Ascending aorta (tissue), 2 donors: ENCODE measurements at regions not wholly inside any gene's neighbourhood (a gene's known extent, or its start where the extent isn't known, plus 50 kb on each side); places are given as distances from the start of the nearest gene placed in this dataset.

ENCODE experiments used
- DNase-seq, 2 donors: peaks; one replicate each; pipeline ENCODE4 v3.0.0-alpha.2; 2019; ENCODE audit warnings: low spot score in 2 of 2
- H3K27ac ChIP-seq, 2 donors: fragments of 200-600 bp; sonication (generic); one replicate each; pipeline ENCODE4 v1.5.1; 2016 to 2017; ENCODE audit warnings: mild to moderate bottlenecking in 1 of 2
- H3K27me3 ChIP-seq: fragments of 200-600 bp; sonication (generic); one replicate; pipeline ENCODE4 v1.5.1; 2017
- H3K36me3 ChIP-seq, 2 donors: fragments of 200-600 bp; sonication (generic); one replicate each; pipeline ENCODE4 v1.5.1; 2016
- H3K4me1 ChIP-seq, 2 donors: fragments of 200-600 bp; sonication (generic); one replicate each; pipeline ENCODE4 v1.5.1; 2016 to 2017; ENCODE audit warnings: mild to moderate bottlenecking in 1 of 2
- H3K4me3 ChIP-seq, 2 donors: fragments of 200-600 bp; sonication (generic); one replicate each; pipeline ENCODE4 v1.5.1; 2016 to 2017; ENCODE audit warnings: mild to moderate bottlenecking in 1 of 2
- H3K9me3 ChIP-seq, 2 donors: fragments of 200-600 bp; sonication (generic); one replicate each; pipeline ENCODE4 v1.5.1; 2016
- CTCF ChIP-seq, 3 experiments: fragments of 200-600 bp in 2 of 3; fragments of 450-650 bp in 1 of 3; sonication (generic) in 2 of 3; IDR thresholded peaks; one replicate each; pipeline ENCODE4 v1.5.1; 2016 to 2019; ENCODE audit warnings: antibody characterized with exemption in 3 of 3, mild to moderate bottlenecking in 1 of 3, moderate library complexity in 1 of 3
- intact Hi-C: fragments of 100-400 bp; cut with DNase I; formaldehyde crosslinking; loops from one replicate; pipeline ENCODE4 v1.15.1; 2023

GRCh38 chr1:119294722-119295121 lies 73.9 kb upstream of the HAO2 start:
- H3K9me3 ChIP-seq: no peaks in the 10 kb centered on the region
- H3K27me3 ChIP-seq: no peaks in the 10 kb centered on the region
- no peak overlapping the region for H3K4me3 ChIP-seq
- H3K36me3 ChIP-seq: no peaks in the 10 kb centered on the region
- no peak for DNase-seq
- intact Hi-C loops: no loop called here
- no peak overlapping the region for H3K27ac ChIP-seq
- TF ChIP-seq CTCF (IDR thresholded peaks at IDR 0.05): no peak
- H3K4me1 ChIP-seq: no peaks in the 10 kb centered on the region

- Histone ChIP-seq H3K9me3 (no peaks in the 10 kb centered on the region), H3K27ac (no peak overlapping the region), H3K4me1 (no peaks in the 10 kb centered on the region), H3K27me3 (no peaks in the 10 kb centered on the region), H3K36me3 (no peaks in the 10 kb centered on the region), H3K4me3 (no peak overlapping the region)
- no peak for DNase-seq
- intact Hi-C loops: no loop called here
- TF ChIP-seq CTCF (IDR thresholded peaks at IDR 0.05): no peak
These were observed 69.8 kb upstream of the HAO2 start for GRCh38 chr1:119298687-119299303.

- no peak for TF ChIP-seq CTCF (IDR thresholded peaks at IDR 0.05)
- intact Hi-C loops: no loop called here
- Histone ChIP-seq H3K27ac (no peak overlapping the region), H3K4me3 (no peak overlapping the region), H3K27me3 (no peaks in the 10 kb centered on the region), H3K4me1 (no peaks in the 10 kb centered on the region), H3K36me3 (no peaks in the 10 kb centered on the region), H3K9me3 (no peaks in the 10 kb centered on the region)
- DNase-seq: no peak
These were observed 66.6 kb upstream of the HAO2 start for GRCh38 chr1:119302011-119302410.

GRCh38 chr1:119308130-119308700 lies 60.4 kb upstream of the HAO2 start:
- DNase-seq: no peak
- Histone ChIP-seq H3K4me3 (no peak overlapping the region), H3K36me3 (no peaks in the 10 kb centered on the region), H3K27ac (no peak overlapping the region), H3K27me3 (no peaks in the 10 kb centered on the region), H3K9me3 (no peaks in the 10 kb centered on the region), H3K4me1 (no peaks in the 10 kb centered on the region)
- intact Hi-C loops: no loop called here
- no peak for TF ChIP-seq CTCF (IDR thresholded peaks at IDR 0.05)

- TF ChIP-seq CTCF (IDR thresholded peaks at IDR 0.05): no peak
- Histone ChIP-seq H3K9me3 (no peaks in the 10 kb centered on the region), H3K4me3 (no peak overlapping the region), H3K27ac (no peak overlapping the region), H3K4me1 (no peaks in the 10 kb centered on the region), H3K36me3 (no peaks in the 10 kb centered on the region), H3K27me3 (no peaks in the 10 kb centered on the region)
- no peak for DNase-seq
- intact Hi-C loops: no loop called here
These were observed 59.8 kb upstream of the HAO2 start for GRCh38 chr1:119308806-119309205.

GRCh38 chr1:119310301-119310700 lies 58.3 kb upstream of the HAO2 start:
- no peak overlapping the region for H3K4me3 ChIP-seq
- H3K36me3 ChIP-seq: no peaks in the 10 kb centered on the region
- no peaks in the 10 kb centered on the region for H3K9me3 ChIP-seq
- no peak for TF ChIP-seq CTCF (IDR thresholded peaks at IDR 0.05)
- H3K27me3 ChIP-seq: no peaks in the 10 kb centered on the region
- no peak for DNase-seq
- intact Hi-C loops: no loop called here
- H3K27ac ChIP-seq: no peak overlapping the region
- no peaks in the 10 kb centered on the region for H3K4me1 ChIP-seq
